ENCODE measurements at regions not wholly inside any gene's neighbourhood (a gene's known extent, or its start where the extent isn't known, plus 50 kb on each side); places are given as distances from the start of the nearest gene placed in this dataset.

- Histone ChIP-seq H3K27ac (ENCODE audit: low read depth, low read length, poor library complexity, severe bottlenecking) (no peak overlapping the region), H3K9me2 (ENCODE audit: insufficient read depth, low read length) (no peaks in the 10 kb centered on the region), H3K4me2 (ENCODE audit: low read length) (no peak overlapping the region), H3K36me3 (ENCODE audit: insufficient read depth, low read length) (no peaks in the 10 kb centered on the region), H3K4me1 (ENCODE audit: insufficient read depth, low read length, poor library complexity, severe bottlenecking) (no peaks in the 10 kb centered on the region), H4K20me1 (ENCODE audit: insufficient read depth, low read length) (no peaks in the 10 kb centered on the region), H3K9me3 (ENCODE audit: low read length) (no peaks in the 10 kb centered on the region), H2AFZ (ENCODE audit: low read length) (no peak overlapping the region), H3K4me3 (ENCODE audit: low read depth, low read length, poor library complexity, severe bottlenecking) (no peak overlapping the region), H3K79me2 (ENCODE audit: insufficient read depth, low read depth, low read length) (no peaks in the 10 kb centered on the region)
- no peak for DNase-seq (ENCODE audit: low spot score)
- no TSS peak for BruUV-seq (replicated peaks)
- ChIA-PET CTCF (ENCODE audit: unreplicated experiment) (no interaction called here), POLR2A (no interaction called here)
- TF ChIP-seq CTCF (conservative IDR thresholded peaks at IDR 0.05; ENCODE audit: low read length) (no peak), EZH2phosphoT487 (IDR thresholded peaks at IDR 0.05; ENCODE audit: borderline replicate concordance, low read depth, low read length) (no peak)
- intact Hi-C loops (cut with micrococcal nuclease; ENCODE audit: unreplicated experiment), result no loop called here
These were observed 555.2 kb downstream of the SLITRK1 start for GRCh38 chr13:83327091-83327490.

DNA sequence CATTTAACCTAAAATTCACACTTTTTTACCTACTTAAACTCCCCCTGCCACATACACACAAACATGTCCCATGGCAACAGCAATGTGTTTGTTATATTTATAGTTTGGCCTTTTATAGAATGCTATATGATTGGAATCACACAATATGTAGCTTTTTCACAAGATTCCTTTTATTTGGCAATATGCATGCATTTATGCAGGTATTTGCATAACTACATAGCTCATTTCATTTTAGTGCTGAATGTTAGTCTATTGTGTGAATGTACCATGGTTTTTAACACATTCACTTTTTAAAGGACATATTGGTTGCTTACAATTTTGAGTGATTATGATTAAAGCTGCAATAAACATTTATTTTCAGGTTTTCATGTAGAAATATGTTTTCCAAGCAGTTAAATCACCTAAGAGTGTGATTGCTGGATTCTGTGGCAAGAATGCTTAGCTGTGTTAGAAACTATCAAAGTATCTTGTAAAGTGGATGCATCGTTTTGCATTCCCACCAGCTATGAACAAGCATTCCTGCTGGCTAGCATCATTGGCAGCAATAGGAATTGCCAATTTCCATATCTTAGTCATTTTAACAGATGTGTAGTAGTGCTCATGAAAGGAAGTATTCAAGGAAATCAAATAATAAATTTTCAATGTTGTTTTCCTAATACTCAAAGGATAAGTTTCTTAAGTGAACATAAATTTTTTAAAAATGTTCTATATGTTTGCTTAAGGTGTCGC is 557.0 kb downstream of the SLITRK1 start:
- intact Hi-C loops (cut with micrococcal nuclease; ENCODE audit: unreplicated experiment), result no loop called here
- Histone ChIP-seq H3K4me2 (ENCODE audit: low read length) (no peak overlapping the region), H2AFZ (ENCODE audit: low read length) (no peak overlapping the region), H3K9me3 (ENCODE audit: low read length) (no peaks in the 10 kb centered on the region), H3K4me1 (ENCODE audit: insufficient read depth, low read length, poor library complexity, severe bottlenecking) (no peaks in the 10 kb centered on the region), H3K79me2 (ENCODE audit: insufficient read depth, low read depth, low read length) (no peaks in the 10 kb centered on the region), H3K9me2 (ENCODE audit: insufficient read depth, low read length) (no peaks in the 10 kb centered on the region), H3K36me3 (ENCODE audit: insufficient read depth, low read length) (no peaks in the 10 kb centered on the region), H3K4me3 (ENCODE audit: low read depth, low read length, poor library complexity, severe bottlenecking) (no peak overlapping the region), H4K20me1 (ENCODE audit: insufficient read depth, low read length) (no peaks in the 10 kb centered on the region), H3K27ac (ENCODE audit: low read depth, low read length, poor library complexity, severe bottlenecking) (no peak overlapping the region)
- DNase-seq (ENCODE audit: low spot score), result no peak
- CTCF ChIA-PET (ENCODE audit: unreplicated experiment), result no interaction called here
- no TSS peak for BruUV-seq (replicated peaks)
- TF ChIP-seq EZH2phosphoT487 (IDR thresholded peaks at IDR 0.05; ENCODE audit: borderline replicate concordance, low read depth, low read length) (no peak), CTCF (conservative IDR thresholded peaks at IDR 0.05; ENCODE audit: low read length) (no peak)
- POLR2A ChIA-PET, result interaction anchor here (0.7 to 1.0 kb wide), 2 partner anchors 11 to 113 kb away, joined by 3 read pairs; no protein-coding TSS in a partner anchor

GRCh38 chr13:83311886-83312577 is 570.2 kb downstream of the SLITRK1 start:
- intact Hi-C loops (cut with micrococcal nuclease; ENCODE audit: unreplicated experiment), result no loop called here
- TF ChIP-seq CTCF (conservative IDR thresholded peaks at IDR 0.05; ENCODE audit: low read length), result no peak
- Histone ChIP-seq H4K20me1 (ENCODE audit: insufficient read depth, low read length) (no peaks in the 10 kb centered on the region), H3K9me3 (ENCODE audit: low read length) (no peaks in the 10 kb centered on the region; the same call in 1 of the 2 replicates), H3K4me3 (ENCODE audit: low read depth, low read length, poor library complexity, severe bottlenecking) (no peak overlapping the region), H2AFZ (ENCODE audit: low read length) (no peak overlapping the region), H3K27ac (ENCODE audit: low read depth, low read length, poor library complexity, severe bottlenecking) (no peak overlapping the region), H3K4me2 (ENCODE audit: low read length) (no peak overlapping the region), H3K36me3 (ENCODE audit: insufficient read depth, low read length) (no peaks in the 10 kb centered on the region), H3K9me2 (ENCODE audit: insufficient read depth, low read length) (no peaks in the 10 kb centered on the region), H3K79me2 (ENCODE audit: insufficient read depth, low read depth, low read length) (no peaks in the 10 kb centered on the region), H3K4me1 (ENCODE audit: insufficient read depth, low read length, poor library complexity, severe bottlenecking) (no peaks in the 10 kb centered on the region)
- no peak for DNase-seq (ENCODE audit: low spot score)
- ChIA-PET CTCF (ENCODE audit: unreplicated experiment) (no interaction called here), POLR2A (interaction anchor here (0.8 kb wide), 1 partner anchor 29 kb away, joined by 4 read pairs; no protein-coding TSS in a partner anchor)
- BruUV-seq (replicated peaks), result no TSS peak
